K562 (cell line): ENCODE measurements at regions not wholly inside any gene's neighbourhood (a gene's known extent, or its start where the extent isn't known, plus 50 kb on each side); places are given as distances from the start of the nearest gene placed in this dataset.

ENCODE experiments used
- ATAC-seq: fragments of 200-7000 bp; cut with Tn5 transposase; 3 replicates; pipeline ENCODE4 v1.9.1; 2020; ENCODE audit warnings: moderate library complexity
- BruUV-seq: library from RNA; stranded (reverse); fragments of 400-500 nt; replicated peaks from 2 replicates; lab custom pipeline; 2021; lab: Mats Ljungman, UMichigan
- CTCF ChIA-PET: fragments of 300-600 bp; formaldehyde crosslinking; extraction: SDS; loops from one replicate; lab custom pipeline; 2021; ENCODE audit warnings: low intra/inter-chr PET ratio; lab: Yijun Ruan, JAX
- POLR2A ChIA-PET: fragments of 300-600, 350-650 bp; sonication (Branson Sonifier 250); formaldehyde crosslinking; extraction: SDS; loops from one replicate; lab custom pipeline; 2021; ENCODE audit warnings: antibody characterized with exemption, inconsistent platforms; lab: Yijun Ruan, JAX
- DNase-seq, 4 experiments: peaks; one replicate each; pipeline versions ENCODE4 v3.0.0 to v3.0.0-alpha.2; 2011 to 2018; ENCODE audit warnings: low spot score in 3 of 4, mixed read lengths in 3 of 4; ENCODE audit errors: extremely low read depth in 1 of 4
- FAIRE-seq: peaks from 2 replicates; lab custom pipeline; 2011; peaks lifted over from hg19 to GRCh38; lab: Jason Lieb, UNC
- H2AFZ ChIP-seq: 2 replicates; pipeline ENCODE4 v1.6.0; 2011; ENCODE audit warnings: low read depth, low read length, control low read depth, inconsistent platforms
- H3K27ac ChIP-seq: fragments of 200-600 bp; 3 replicates; pipeline ENCODE4 v1.8.0; 2011; ENCODE audit warnings: low read depth, mild to moderate bottlenecking, control low read depth, inconsistent platforms, low read length, moderate library complexity, mixed read lengths; ENCODE audit errors: extremely low read depth
- H3K27me3 ChIP-seq, 2 experiments: fragments of 300-600 bp in 1 of 2; 2 replicates in 1 of 2; 3 replicates in 1 of 2; pipeline versions ENCODE4 v1.6.0 to v1.8.0; 2011; ENCODE audit warnings: inconsistent platforms in 2 of 2, low read length in 2 of 2, mild to moderate bottlenecking in 1 of 2, mixed read lengths in 1 of 2, moderate library complexity in 1 of 2; ENCODE audit not compliant: control insufficient read depth in 2 of 2, insufficient read depth in 2 of 2
- H3K36me3 ChIP-seq: fragments of 300-600 bp; 3 replicates; pipeline ENCODE4 v1.8.0; 2011; ENCODE audit warnings: mild to moderate bottlenecking, low read length, inconsistent platforms; ENCODE audit not compliant: control insufficient read depth, insufficient read depth
- H3K4me1 ChIP-seq, 2 experiments: fragments of 200-600 bp in 1 of 2; replicated peaks in 1 of 2; 2 replicates in 1 of 2; 3 replicates in 1 of 2; pipeline versions ENCODE4 v1.5.1 to v1.8.0; 2011; ENCODE audit warnings: inconsistent platforms in 2 of 2, low read length in 2 of 2, mild to moderate bottlenecking in 1 of 2, mixed read lengths in 1 of 2, moderate library complexity in 1 of 2; ENCODE audit not compliant: control insufficient read depth in 2 of 2, insufficient read depth in 2 of 2
- H3K4me2 ChIP-seq: 2 replicates; pipeline ENCODE4 v1.6.1; 2011; ENCODE audit warnings: low read length, control low read depth, inconsistent platforms, mixed read lengths; ENCODE audit not compliant: insufficient read depth
- H3K4me3 ChIP-seq: fragments of 200-600 bp; sonication (generic), shearing (Covaris generic); 2 replicates; pipeline ENCODE4 v1.5.1; 2016; ENCODE audit warnings: control low read depth, inconsistent platforms
- H3K79me2 ChIP-seq: fragments of 200-600 bp; 3 replicates; pipeline ENCODE4 v1.8.0; 2011; ENCODE audit warnings: low read length, inconsistent platforms; ENCODE audit not compliant: control insufficient read depth, insufficient read depth
- H3K9ac ChIP-seq, 2 experiments: 2 replicates each; pipeline versions ENCODE4 v1.6.0 to v1.6.1; 2011; ENCODE audit warnings: low read depth in 2 of 2, low read length in 2 of 2, control low read depth in 1 of 2, inconsistent platforms in 1 of 2, mild to moderate bottlenecking in 1 of 2, mixed read lengths in 1 of 2; ENCODE audit not compliant: insufficient read depth in 1 of 2
- H3K9me1 ChIP-seq: one replicate; pipeline ENCODE4 v1.6.0; 2011; ENCODE audit warnings: inconsistent platforms, mild to moderate bottlenecking, low read length, moderate library complexity; ENCODE audit not compliant: control insufficient read depth, insufficient read depth
- H3K9me3 ChIP-seq: replicated peaks from 2 replicates; pipeline ENCODE4 v1.5.1; 2011; ENCODE audit warnings: low read depth, low read length, inconsistent platforms; ENCODE audit not compliant: control insufficient read depth, insufficient read depth
- H4K20me1 ChIP-seq: replicated peaks from 2 replicates; pipeline ENCODE4 v1.6.1; 2011; ENCODE audit warnings: low read length, inconsistent platforms, mixed read lengths; ENCODE audit not compliant: control insufficient read depth, insufficient read depth
- EP400 ChIP-seq: fragments of 450-650 bp; IDR thresholded peaks from 2 replicates; pipeline ENCODE4 v1.6.1; 2017; ENCODE audit warnings: antibody characterized with exemption, mild to moderate bottlenecking, moderate library complexity
- GATAD2A ChIP-seq: fragments of 450-650 bp; IDR thresholded peaks from 2 replicates; pipeline ENCODE4 v1.6.1; 2017
- ILK ChIP-seq: fragments of 450-650 bp; IDR thresholded peaks from 2 replicates; pipeline ENCODE4 v1.6.1; 2016; ENCODE audit warnings: missing genetic modification characterization, low read depth, mild to moderate bottlenecking, missing compliant biosample characterization, moderate library complexity, borderline replicate concordance
- MED1 ChIP-seq: sonication (generic); formaldehyde crosslinking; IDR thresholded peaks from 2 replicates; pipeline ENCODE4 v1.8.1; 2023; ENCODE audit warnings: missing genetic modification reagents, borderline replicate concordance
- NCOR1 ChIP-seq: fragments of 450-650 bp; IDR thresholded peaks from 2 replicates; pipeline ENCODE4 v1.6.1; 2016; ENCODE audit warnings: mild to moderate bottlenecking, moderate library complexity
- POLR2AphosphoS5 ChIP-seq: IDR thresholded peaks from 2 replicates; pipeline ENCODE4 v1.6.1; 2011; ENCODE audit warnings: mild to moderate bottlenecking, low read depth, low read length, moderate library complexity; ENCODE audit not compliant: control insufficient read depth, insufficient read depth
- SFPQ ChIP-seq: fragments of 200-400 bp; formaldehyde crosslinking; IDR thresholded peaks from 2 replicates; pipeline ENCODE4 v1.6.1; 2017; ENCODE audit warnings: mild to moderate bottlenecking, low read depth, low read length, moderate library complexity
- SNIP1 ChIP-seq: fragments of 450-650 bp; IDR thresholded peaks from 2 replicates; pipeline ENCODE4 v1.7.1; 2017; ENCODE audit warnings: low read depth, mild to moderate bottlenecking
- SRSF7 ChIP-seq: fragments of 200-400 bp; formaldehyde crosslinking; optimal IDR thresholded peaks from 2 replicates; pipeline ENCODE3; 2017; ENCODE audit warnings: mild to moderate bottlenecking, low read depth, low read length
- ZKSCAN8 ChIP-seq: fragments of 200-800 bp; sonication (Bioruptor generic); IDR thresholded peaks from 2 replicates; pipeline ENCODE4 v1.6.1; 2016; ENCODE audit warnings: missing genetic modification characterization, missing compliant biosample characterization
- ZNF436 ChIP-seq: fragments of 250-450, 450-650 bp; sonication (Bioruptor Pico); formaldehyde crosslinking; IDR thresholded peaks from 2 replicates; pipeline ENCODE4 v1.7.0; 2020; ENCODE audit warnings: mild to moderate bottlenecking
- ZNF586 ChIP-seq: fragments of 450-650 bp; formaldehyde crosslinking; conservative IDR thresholded peaks from 2 replicates; pipeline ENCODE4 v1.4.0; 2020; ENCODE audit warnings: mild to moderate bottlenecking, moderate library complexity
- ZNF699 ChIP-seq: fragments of 250-450 bp; sonication (Bioruptor Pico); IDR thresholded peaks from 2 replicates; pipeline ENCODE4 v1.8.0; 2021; ENCODE audit warnings: mild to moderate bottlenecking, moderate library complexity; ENCODE audit not compliant: insufficient replicate concordance
- WGBS: fragments of 100-300 bp; shearing (Covaris generic); methylation state at CpG from one replicate; pipeline ENCODE4 v1.1.6; 2016; ENCODE audit warnings: low coverage, mixed read lengths; ENCODE audit not compliant: insufficient coverage; ENCODE audit errors: missing lambda C conversion rate; 5-methylcytosine and 5-hydroxymethylcytosine counted together
- in situ Hi-C: fragments of 300-500 bp; cut with MboI; formaldehyde crosslinking; loops from 4 replicates; pipeline ENCODE4 v1.15.0; 2018; ENCODE audit warnings: inconsistent platforms, mixed read lengths
- intact Hi-C: fragments of 100-400 bp; cut with micrococcal nuclease; formaldehyde crosslinking; loops from 2 replicates; pipeline ENCODE4 v1.14.2; 2022

- H3K36me3 ChIP-seq = no peaks in the 10 kb centered on the region
- intact Hi-C loops = no loop called here
- no peaks in the 10 kb centered on the region for H3K9me1 ChIP-seq
- no peak overlapping the region for H3K27ac ChIP-seq
- in situ Hi-C loops = no loop called here
- no peak overlapping the region for H3K4me3 ChIP-seq
- FAIRE-seq (no peak), ATAC-seq (no peak), DNase-seq (no peak)
- CTCF ChIA-PET = no interaction called here
- POLR2A ChIA-PET = interaction anchor here (0.6 kb wide), 1 partner anchor 24 kb away, joined by 3 read pairs; no protein-coding TSS in a partner anchor
- H3K27me3 ChIP-seq = peaks cover 4 to 9% of the 10 kb centered on the region in 2 experiments; a peak in 4 of 5 replicates
- no peaks in the 10 kb centered on the region for H3K79me2 ChIP-seq
- H3K4me2 ChIP-seq = no peak overlapping the region
- no TSS peak for BruUV-seq
- H3K4me1 ChIP-seq = no peaks in the 10 kb centered on the region
- H2AFZ ChIP-seq = no peak overlapping the region
- no peaks in the 10 kb centered on the region for H3K9me3 ChIP-seq
- WGBS = 4% methylated on average over 4 of the region's 4 CpGs
- TF ChIP-seq GATAD2A (no peak), SNIP1 (no peak), ZNF436 (CRISPR knock-in tag) (no peak)
- H3K9ac ChIP-seq = no peak overlapping the region
- no peaks in the 10 kb centered on the region for H4K20me1 ChIP-seq
Measured at GRCh38 chr5:54793468-54794134, 191.8 kb downstream of the ESM1 start.

GRCh38 chr5:54792611-54793404, 192.6 kb downstream of the ESM1 start:
- Histone ChIP-seq H3K4me2 (no peak overlapping the region), H3K27ac (no peak overlapping the region), H2AFZ (no peak overlapping the region), H4K20me1 (no peaks in the 10 kb centered on the region), H3K27me3 (peaks cover 4 to 9% of the 10 kb centered on the region in 2 experiments; a peak in 4 of 5 replicates), H3K4me1 (no peaks in the 10 kb centered on the region), H3K9ac (no peak overlapping the region)
- WGBS = 9% methylated on average over 2 of the region's 2 CpGs
- FAIRE-seq = no peak
- POLR2A ChIA-PET = no interaction called here
- TF ChIP-seq POLR2AphosphoS5 = no peak
- no peak for TF ChIP-seq ZKSCAN8 (CRISPR knock-in tag)
- no peak for TF ChIP-seq SFPQ
- TF ChIP-seq MED1 (CRISPR knock-in tag) = no peak
- TF ChIP-seq ZNF586 (CRISPR knock-in tag) = no peak
- no peak for TF ChIP-seq NCOR1
- TF ChIP-seq EP400 = no peak
- TF ChIP-seq SRSF7 = no peak
- TF ChIP-seq ZNF699 (CRISPR knock-in tag) = no peak
- no peak for TF ChIP-seq ILK (tag)
- TF ChIP-seq, all 486 proteins: peak for 0
- BruUV-seq = no TSS peak
- DNase-seq = no peak
- no peaks in the 10 kb centered on the region for H3K9me3 ChIP-seq
- intact Hi-C loops (no loop called here), in situ Hi-C loops (no loop called here)
- no peaks in the 10 kb centered on the region for H3K9me1 ChIP-seq
- no peak for ATAC-seq
- CTCF ChIA-PET = no interaction called here
- no peaks in the 10 kb centered on the region for H3K36me3 ChIP-seq
- no peak overlapping the region for H3K4me3 ChIP-seq
- H3K79me2 ChIP-seq = no peaks in the 10 kb centered on the region
